ENCODE measurements at regions not wholly inside any gene's neighbourhood (a gene's known extent, or its start where the extent isn't known, plus 50 kb on each side); places are given as distances from the start of the nearest gene placed in this dataset.

DNA sequence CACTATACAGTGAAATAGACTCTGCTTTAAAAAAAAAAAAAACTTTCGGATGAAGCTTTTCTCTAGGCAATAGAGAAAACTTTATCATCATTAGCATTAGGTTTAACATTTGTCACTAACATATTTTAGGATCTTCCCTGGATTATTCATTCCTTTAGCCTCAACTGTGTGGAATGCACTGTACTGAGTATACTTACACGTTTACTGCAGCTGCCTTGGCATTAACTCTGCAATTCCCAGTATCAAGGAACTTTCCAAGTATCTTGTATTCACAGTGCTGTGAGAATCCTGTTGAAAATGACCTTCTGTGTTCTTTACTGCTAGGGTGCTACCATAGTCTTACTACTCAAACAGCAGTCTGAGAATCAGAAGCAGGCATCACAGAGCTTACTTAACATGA lies 328.2 kb upstream of the COL3A1 start:
- Histone ChIP-seq H3K4me1 (replicated peaks) (no peaks in the 10 kb centered on the region), H3K36me3 (no peaks in the 10 kb centered on the region), H3K27me3 (replicated peaks; ENCODE audit: insufficient read depth) (no peaks in the 10 kb centered on the region), H3K4me3 (no peak overlapping the region), H3K9me3 (no peaks in the 10 kb centered on the region), H3K27ac (no peak overlapping the region)
- no peak for DNase-seq (ENCODE audit: low spot score)
- WGBS = 37% methylated on average over 2 of the region's 2 CpGs
- TF ChIP-seq, protein P1, sequence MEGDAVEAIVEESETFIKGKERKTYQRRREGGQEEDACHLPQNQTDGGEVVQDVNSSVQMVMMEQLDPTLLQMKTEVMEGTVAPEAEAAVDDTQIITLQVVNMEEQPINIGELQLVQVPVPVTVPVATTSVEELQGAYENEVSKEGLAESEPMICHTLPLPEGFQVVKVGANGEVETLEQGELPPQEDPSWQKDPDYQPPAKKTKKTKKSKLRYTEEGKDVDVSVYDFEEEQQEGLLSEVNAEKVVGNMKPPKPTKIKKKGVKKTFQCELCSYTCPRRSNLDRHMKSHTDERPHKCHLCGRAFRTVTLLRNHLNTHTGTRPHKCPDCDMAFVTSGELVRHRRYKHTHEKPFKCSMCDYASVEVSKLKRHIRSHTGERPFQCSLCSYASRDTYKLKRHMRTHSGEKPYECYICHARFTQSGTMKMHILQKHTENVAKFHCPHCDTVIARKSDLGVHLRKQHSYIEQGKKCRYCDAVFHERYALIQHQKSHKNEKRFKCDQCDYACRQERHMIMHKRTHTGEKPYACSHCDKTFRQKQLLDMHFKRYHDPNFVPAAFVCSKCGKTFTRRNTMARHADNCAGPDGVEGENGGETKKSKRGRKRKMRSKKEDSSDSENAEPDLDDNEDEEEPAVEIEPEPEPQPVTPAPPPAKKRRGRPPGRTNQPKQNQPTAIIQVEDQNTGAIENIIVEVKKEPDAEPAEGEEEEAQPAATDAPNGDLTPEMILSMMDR (IDR thresholded peaks at IDR 0.05) = no peak
- TF ChIP-seq POLR2AphosphoS5 (IDR thresholded peaks at IDR 0.05) = no peak
- no peak for TF ChIP-seq POLR2A (IDR thresholded peaks at IDR 0.05)
- intact Hi-C loops (cut with DNase I) = no loop called here

GRCh38 chr2:188647430-188648070 lies 326.6 kb upstream of the COL3A1 start:
- DNase-seq (ENCODE audit: low spot score) = no peak
- Histone ChIP-seq H3K4me3 (no peak overlapping the region), H3K27me3 (replicated peaks; ENCODE audit: insufficient read depth) (no peaks in the 10 kb centered on the region), H3K4me1 (replicated peaks) (no peaks in the 10 kb centered on the region), H3K27ac (no peak overlapping the region), H3K9me3 (no peaks in the 10 kb centered on the region), H3K36me3 (no peaks in the 10 kb centered on the region)
- intact Hi-C loops (cut with DNase I) = no loop called here
- TF ChIP-seq POLR2AphosphoS5 (IDR thresholded peaks at IDR 0.05) = no peak
- TF ChIP-seq, protein P1 (IDR thresholded peaks at IDR 0.05) = no peak
- no peak for TF ChIP-seq POLR2A (IDR thresholded peaks at IDR 0.05)
- WGBS = 88% methylated on average over 3 of the region's 3 CpGs

GRCh38 chr2:188659656-188660406 lies 314.3 kb upstream of the COL3A1 start:
- H3K9me3 ChIP-seq = no peaks in the 10 kb centered on the region
- no peaks in the 10 kb centered on the region for H3K27me3 ChIP-seq (replicated peaks; ENCODE audit: insufficient read depth)
- no peaks in the 10 kb centered on the region for H3K4me1 ChIP-seq (replicated peaks)
- intact Hi-C loops (cut with DNase I) = no loop called here
- 94% methylated on average over 1 of the region's 1 CpG for WGBS
- no peak overlapping the region for H3K4me3 ChIP-seq
- no peak for DNase-seq (ENCODE audit: low spot score)
- H3K27ac ChIP-seq = no peak overlapping the region
- TF ChIP-seq, protein P1 (IDR thresholded peaks at IDR 0.05) = no peak
- TF ChIP-seq POLR2AphosphoS5 (IDR thresholded peaks at IDR 0.05) (no peak), POLR2A (IDR thresholded peaks at IDR 0.05) (no peak)
- no peaks in the 10 kb centered on the region for H3K36me3 ChIP-seq

GRCh38 chr2:188663301-188663700 lies 310.9 kb upstream of the COL3A1 start:
- intact Hi-C loops (cut with DNase I) = no loop called here
- Histone ChIP-seq H3K9me3 (no peaks in the 10 kb centered on the region), H3K36me3 (no peaks in the 10 kb centered on the region), H3K4me1 (replicated peaks) (no peaks in the 10 kb centered on the region), H3K4me3 (no peak overlapping the region), H3K27ac (no peak overlapping the region), H3K27me3 (replicated peaks; ENCODE audit: insufficient read depth) (no peaks in the 10 kb centered on the region)
- TF ChIP-seq POLR2AphosphoS5 (IDR thresholded peaks at IDR 0.05) (no peak), POLR2A (IDR thresholded peaks at IDR 0.05) (no peak)
- TF ChIP-seq, protein P1 (IDR thresholded peaks at IDR 0.05) = no peak
- no peak for DNase-seq (ENCODE audit: low spot score)
- 85% methylated on average over 2 of the region's 2 CpGs for WGBS

DNA sequence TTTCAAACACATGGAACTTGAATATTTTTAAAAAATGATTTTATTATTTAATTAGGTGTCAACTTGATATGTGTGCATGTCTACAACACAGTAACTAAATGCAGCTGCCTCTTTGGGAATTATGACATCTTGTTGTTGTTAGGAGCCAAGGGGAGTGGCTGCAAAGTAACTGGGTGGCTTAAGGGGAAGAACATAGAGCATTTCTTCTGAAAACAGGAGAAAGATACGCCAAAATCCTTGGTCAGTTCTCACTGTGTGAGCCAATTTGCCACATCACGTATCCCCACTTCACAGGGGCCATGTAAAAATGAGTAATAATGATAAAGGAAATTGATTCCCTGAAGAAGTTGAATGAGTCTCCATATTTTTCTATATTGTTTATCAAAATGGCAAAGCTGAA lies 309.8 kb upstream of the COL3A1 start:
- 85% methylated on average over 2 of the region's 2 CpGs for WGBS
- Histone ChIP-seq H3K4me1 (replicated peaks) (no peaks in the 10 kb centered on the region), H3K27me3 (replicated peaks; ENCODE audit: insufficient read depth) (no peaks in the 10 kb centered on the region), H3K9me3 (no peaks in the 10 kb centered on the region), H3K4me3 (no peak overlapping the region), H3K27ac (no peak overlapping the region), H3K36me3 (no peaks in the 10 kb centered on the region)
- TF ChIP-seq POLR2AphosphoS5 (IDR thresholded peaks at IDR 0.05) = no peak
- TF ChIP-seq, protein P1 (IDR thresholded peaks at IDR 0.05) = no peak
- no peak for TF ChIP-seq POLR2A (IDR thresholded peaks at IDR 0.05)
- intact Hi-C loops (cut with DNase I) = no loop called here
- no peak for DNase-seq (ENCODE audit: low spot score)

Measured in prostate gland (tissue), 2 donors.